ENCODE measurements at regions not wholly inside any gene's neighbourhood (a gene's known extent, or its start where the extent isn't known, plus 50 kb on each side); places are given as distances from the start of the nearest gene placed in this dataset.

DNA sequence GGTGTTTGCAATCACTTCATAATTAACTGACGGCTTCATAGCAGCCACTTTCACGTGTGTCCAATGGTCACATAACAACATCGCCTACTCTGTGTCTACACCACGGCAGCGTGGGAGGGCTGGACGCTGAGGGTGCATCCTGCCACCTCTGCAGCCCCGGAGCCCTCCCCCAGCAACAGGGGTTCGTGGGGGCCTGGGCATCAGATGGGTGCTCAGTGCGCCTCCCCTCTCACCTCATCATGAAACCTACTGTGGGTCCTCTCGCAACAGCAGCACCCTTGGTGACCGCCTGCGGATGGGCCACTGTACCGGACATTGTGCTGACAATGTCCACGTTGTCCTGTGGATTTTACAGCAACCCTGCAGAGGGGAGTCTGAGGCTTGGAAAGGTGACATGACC is 193.5 kb downstream of the UQCRFS1 start:
- TF ChIP-seq TAF1 (IDR thresholded peaks at IDR 0.05; ENCODE audit: low read depth, low read length) (no peak), POLR2AphosphoS5 (IDR thresholded peaks at IDR 0.05; ENCODE audit: low read depth, low read length) (no peak), SPI1 (IDR thresholded peaks at IDR 0.05; ENCODE audit: low read depth, low read length) (no peak), POLR2A (IDR thresholded peaks at IDR 0.05; ENCODE audit: low read depth, low read length) (no peak)

Measured in GM12891 (cell line).